Testis (tissue), 2 donors: ENCODE measurements at regions not wholly inside any gene's neighbourhood (a gene's known extent, or its start where the extent isn't known, plus 50 kb on each side); places are given as distances from the start of the nearest gene placed in this dataset.

Source experiments
- POLR2A ChIP-seq: fragments of 450-650 bp; IDR thresholded peaks from one replicate; pipeline ENCODE4 v1.6.1; 2017; ENCODE audit warnings: antibody characterized with exemption, mild to moderate bottlenecking, moderate library complexity
- TF ChIP-seq, protein P1 (sequence below), 3 experiments: fragments of 450-650 bp in 2 of 3; fragments of 200-600 bp in 1 of 3; sonication (generic) in 1 of 3; IDR thresholded peaks; one replicate each; pipeline ENCODE4 v1.5.1; 2016 to 2019; ENCODE audit warnings: antibody characterized with exemption in 3 of 3, mild to moderate bottlenecking in 2 of 3, moderate library complexity in 1 of 3

DNA sequence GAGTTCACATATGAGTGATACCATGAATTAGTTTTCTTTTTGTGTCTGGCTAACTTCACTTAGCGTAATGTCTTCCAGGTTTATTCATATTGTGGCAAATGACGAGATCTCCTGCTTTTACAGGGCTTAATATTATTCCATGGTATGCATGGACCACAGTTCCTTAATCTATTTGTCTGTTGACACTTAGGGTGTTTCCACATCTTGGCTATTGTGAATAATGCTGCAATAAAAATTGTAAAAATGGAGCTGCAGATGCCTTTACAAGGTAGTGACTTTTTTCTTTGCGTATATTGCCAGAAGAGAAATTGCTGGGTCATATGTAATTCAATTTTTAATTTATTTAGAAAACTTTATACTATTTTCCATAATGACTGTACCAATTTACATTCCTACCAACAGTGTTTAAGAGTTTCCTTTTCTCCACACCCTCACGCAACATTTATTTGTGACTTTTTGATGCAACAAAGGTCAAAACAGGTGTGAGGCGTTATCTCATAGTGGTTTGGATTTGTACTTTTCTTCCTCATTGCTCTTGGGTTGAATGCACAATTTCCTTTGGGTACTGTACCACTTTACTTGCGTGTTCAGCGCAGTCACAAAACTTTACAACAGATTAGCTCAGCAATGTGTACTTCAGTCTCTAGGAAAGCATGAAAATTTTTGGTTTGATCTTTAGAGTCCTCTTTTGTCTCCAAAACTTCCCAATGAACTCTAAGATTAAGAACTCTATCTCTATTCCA lies 240.8 kb downstream of the PPARGC1A start:
- no peak for TF ChIP-seq POLR2A
- TF ChIP-seq, protein P1, sequence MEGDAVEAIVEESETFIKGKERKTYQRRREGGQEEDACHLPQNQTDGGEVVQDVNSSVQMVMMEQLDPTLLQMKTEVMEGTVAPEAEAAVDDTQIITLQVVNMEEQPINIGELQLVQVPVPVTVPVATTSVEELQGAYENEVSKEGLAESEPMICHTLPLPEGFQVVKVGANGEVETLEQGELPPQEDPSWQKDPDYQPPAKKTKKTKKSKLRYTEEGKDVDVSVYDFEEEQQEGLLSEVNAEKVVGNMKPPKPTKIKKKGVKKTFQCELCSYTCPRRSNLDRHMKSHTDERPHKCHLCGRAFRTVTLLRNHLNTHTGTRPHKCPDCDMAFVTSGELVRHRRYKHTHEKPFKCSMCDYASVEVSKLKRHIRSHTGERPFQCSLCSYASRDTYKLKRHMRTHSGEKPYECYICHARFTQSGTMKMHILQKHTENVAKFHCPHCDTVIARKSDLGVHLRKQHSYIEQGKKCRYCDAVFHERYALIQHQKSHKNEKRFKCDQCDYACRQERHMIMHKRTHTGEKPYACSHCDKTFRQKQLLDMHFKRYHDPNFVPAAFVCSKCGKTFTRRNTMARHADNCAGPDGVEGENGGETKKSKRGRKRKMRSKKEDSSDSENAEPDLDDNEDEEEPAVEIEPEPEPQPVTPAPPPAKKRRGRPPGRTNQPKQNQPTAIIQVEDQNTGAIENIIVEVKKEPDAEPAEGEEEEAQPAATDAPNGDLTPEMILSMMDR (IDR thresholded peaks at IDR 0.05) = no peak
